DND-41 (cell line): ENCODE measurements at regions not wholly inside any gene's neighbourhood (a gene's known extent, or its start where the extent isn't known, plus 50 kb on each side); places are given as distances from the start of the nearest gene placed in this dataset.

Experiments used
- ATAC-seq: fragments of 200-7000 bp; cut with Tn5 transposase; 3 replicates; pipeline ENCODE4 v1.9.1; 2021; ENCODE audit warnings: low read depth; ENCODE audit not compliant: insufficient read depth
- DNase-seq: peaks from one replicate; pipeline ENCODE4 v3.0.0-alpha.2; 2020
- H2AFZ ChIP-seq: 2 replicates; pipeline ENCODE4 v1.6.0; 2012; ENCODE audit warnings: low read depth, low read length
- H3K27ac ChIP-seq: 2 replicates; pipeline ENCODE4 v1.5.1; 2012; ENCODE audit warnings: low read length, inconsistent platforms
- H3K27me3 ChIP-seq: fragments of 200-600 bp; sonication (generic); 2 replicates; pipeline ENCODE4 v1.6.0; 2012; ENCODE audit warnings: low read length, mild to moderate bottlenecking, inconsistent platforms; ENCODE audit not compliant: insufficient read depth, poor library complexity
- H3K36me3 ChIP-seq: 2 replicates; pipeline ENCODE4 v1.5.1; 2012; ENCODE audit warnings: low read length, inconsistent platforms; ENCODE audit not compliant: insufficient read depth
- H3K4me1 ChIP-seq: 2 replicates; pipeline ENCODE4 v1.5.1; 2012; ENCODE audit warnings: mild to moderate bottlenecking, low read length; ENCODE audit not compliant: insufficient read depth
- H3K4me2 ChIP-seq: 2 replicates; pipeline ENCODE4 v1.6.0; 2012; ENCODE audit warnings: mild to moderate bottlenecking, moderate library complexity, low read length, inconsistent platforms; ENCODE audit not compliant: insufficient read depth
- H3K4me3 ChIP-seq, 2 experiments: fragments of 200-600 bp in 1 of 2; shearing (Covaris generic) in 1 of 2; 2 replicates each; pipeline ENCODE4 v1.5.1; 2012 to 2016; ENCODE audit warnings: inconsistent platforms in 2 of 2, low read length in 2 of 2, mild to moderate bottlenecking in 2 of 2, low read depth in 1 of 2, moderate library complexity in 1 of 2
- H3K79me2 ChIP-seq: 2 replicates; pipeline ENCODE4 v1.6.0; 2012; ENCODE audit warnings: low read length, inconsistent platforms; ENCODE audit not compliant: insufficient read depth
- H3K9ac ChIP-seq: 2 replicates; pipeline ENCODE4 v1.6.0; 2012; ENCODE audit warnings: low read depth, mild to moderate bottlenecking, inconsistent platforms, low read length, moderate library complexity
- H3K9me3 ChIP-seq: 2 replicates; pipeline ENCODE4 v1.5.1; 2012; ENCODE audit warnings: low read length, moderate library complexity, mild to moderate bottlenecking, inconsistent platforms; ENCODE audit not compliant: insufficient read depth, severe bottlenecking
- H4K20me1 ChIP-seq: 2 replicates; pipeline ENCODE4 v1.6.0; 2012; ENCODE audit warnings: low read length; ENCODE audit not compliant: insufficient read depth
- CTCF ChIP-seq: IDR thresholded peaks from 2 replicates; pipeline ENCODE4 v1.5.1; 2012; ENCODE audit warnings: borderline replicate concordance, low read length, moderate library complexity, mild to moderate bottlenecking; ENCODE audit not compliant: poor library complexity, severe bottlenecking; ENCODE audit errors: extremely low read depth
- EZH2 ChIP-seq: IDR thresholded peaks from 3 replicates; pipeline ENCODE4 v1.6.1; 2012; ENCODE audit warnings: borderline replicate concordance, low read depth, mild to moderate bottlenecking, moderate library complexity, low read length, inconsistent platforms; ENCODE audit not compliant: severe bottlenecking

GRCh38 chr11:23252426-23252825, 392.2 kb upstream of the CCDC179 start:
- H3K27ac ChIP-seq, result no peak overlapping the region
- DNase-seq (no peak), ATAC-seq (no peak)
- TF ChIP-seq CTCF (no peak), EZH2 (no peak)
- no peak overlapping the region for H3K9ac ChIP-seq
- H2AFZ ChIP-seq, result no peak overlapping the region
- H4K20me1 ChIP-seq, result no peaks in the 10 kb centered on the region
- H3K79me2 ChIP-seq, result no peaks in the 10 kb centered on the region
- H3K9me3 ChIP-seq, result no peaks in the 10 kb centered on the region
- no peaks in the 10 kb centered on the region for H3K27me3 ChIP-seq
- no peaks in the 10 kb centered on the region for H3K4me1 ChIP-seq
- no peak overlapping the region for H3K4me3 ChIP-seq
- H3K36me3 ChIP-seq, result no peaks in the 10 kb centered on the region
- H3K4me2 ChIP-seq, result no peak overlapping the region

DNA sequence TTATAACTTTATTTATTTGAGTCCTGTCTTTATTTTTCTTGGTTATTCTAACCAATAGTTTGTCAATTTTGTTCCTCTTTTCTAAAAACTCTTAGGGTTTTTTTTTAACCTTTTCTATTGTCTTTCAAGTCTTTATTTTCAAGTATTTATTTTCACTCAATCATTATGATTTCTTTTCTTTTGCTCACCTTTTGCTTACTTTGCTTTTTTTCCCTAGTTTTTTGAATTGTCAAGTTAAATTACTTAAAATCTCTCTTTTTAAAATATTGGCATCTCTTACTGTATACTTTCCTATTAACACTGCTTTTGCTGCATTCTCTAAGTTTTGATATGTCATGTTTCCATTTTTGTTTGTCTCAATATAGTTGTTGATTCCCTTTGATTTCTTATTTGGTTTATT, 396.8 kb upstream of the CCDC179 start:
- ATAC-seq (no peak), DNase-seq (no peak)
- Histone ChIP-seq H3K9me3 (no peaks in the 10 kb centered on the region), H4K20me1 (no peaks in the 10 kb centered on the region), H3K4me1 (no peaks in the 10 kb centered on the region), H3K79me2 (no peaks in the 10 kb centered on the region), H3K36me3 (no peaks in the 10 kb centered on the region), H2AFZ (no peak overlapping the region), H3K4me3 (no peak overlapping the region), H3K27me3 (no peaks in the 10 kb centered on the region), H3K9ac (no peak overlapping the region), H3K4me2 (no peak overlapping the region), H3K27ac (no peak overlapping the region)
- TF ChIP-seq CTCF (no peak), EZH2 (no peak)

- Histone ChIP-seq H3K4me2 (no peak overlapping the region), H3K27me3 (no peaks in the 10 kb centered on the region), H3K4me3 (no peak overlapping the region), H4K20me1 (no peaks in the 10 kb centered on the region), H3K4me1 (no peaks in the 10 kb centered on the region), H3K79me2 (no peaks in the 10 kb centered on the region), H3K36me3 (no peaks in the 10 kb centered on the region), H3K9me3 (no peaks in the 10 kb centered on the region), H3K9ac (no peak overlapping the region), H2AFZ (no peak overlapping the region), H3K27ac (no peak overlapping the region)
- ATAC-seq, result no peak
- TF ChIP-seq CTCF, result no peak
- TF ChIP-seq EZH2, result no peak
- DNase-seq, result no peak
Measured at GRCh38 chr11:23257556-23257955, 397.3 kb upstream of the CCDC179 start.

- H3K4me3 ChIP-seq, result no peak overlapping the region
Measured at GRCh38 chr11:23263466-23263865, 403.2 kb upstream of the CCDC179 start.

More at GRCh38 chr11:23263466-23263865, 403.2 kb upstream of the CCDC179 start:
- no peaks in the 10 kb centered on the region for H3K4me1 ChIP-seq
- H3K9ac ChIP-seq, result no peak overlapping the region
- ATAC-seq (no peak), DNase-seq (no peak)
- H4K20me1 ChIP-seq, result no peaks in the 10 kb centered on the region
- no peaks in the 10 kb centered on the region for H3K9me3 ChIP-seq
- no peaks in the 10 kb centered on the region for H3K27me3 ChIP-seq
- no peak overlapping the region for H3K27ac ChIP-seq
- TF ChIP-seq EZH2, result no peak
- TF ChIP-seq CTCF, result no peak
- no peak overlapping the region for H3K4me2 ChIP-seq
- no peaks in the 10 kb centered on the region for H3K36me3 ChIP-seq
- H3K79me2 ChIP-seq, result no peaks in the 10 kb centered on the region
- H2AFZ ChIP-seq, result no peak overlapping the region
